ENCODE measurements at regions not wholly inside any gene's neighbourhood (a gene's known extent, or its start where the extent isn't known, plus 50 kb on each side); places are given as distances from the start of the nearest gene placed in this dataset.

DNA sequence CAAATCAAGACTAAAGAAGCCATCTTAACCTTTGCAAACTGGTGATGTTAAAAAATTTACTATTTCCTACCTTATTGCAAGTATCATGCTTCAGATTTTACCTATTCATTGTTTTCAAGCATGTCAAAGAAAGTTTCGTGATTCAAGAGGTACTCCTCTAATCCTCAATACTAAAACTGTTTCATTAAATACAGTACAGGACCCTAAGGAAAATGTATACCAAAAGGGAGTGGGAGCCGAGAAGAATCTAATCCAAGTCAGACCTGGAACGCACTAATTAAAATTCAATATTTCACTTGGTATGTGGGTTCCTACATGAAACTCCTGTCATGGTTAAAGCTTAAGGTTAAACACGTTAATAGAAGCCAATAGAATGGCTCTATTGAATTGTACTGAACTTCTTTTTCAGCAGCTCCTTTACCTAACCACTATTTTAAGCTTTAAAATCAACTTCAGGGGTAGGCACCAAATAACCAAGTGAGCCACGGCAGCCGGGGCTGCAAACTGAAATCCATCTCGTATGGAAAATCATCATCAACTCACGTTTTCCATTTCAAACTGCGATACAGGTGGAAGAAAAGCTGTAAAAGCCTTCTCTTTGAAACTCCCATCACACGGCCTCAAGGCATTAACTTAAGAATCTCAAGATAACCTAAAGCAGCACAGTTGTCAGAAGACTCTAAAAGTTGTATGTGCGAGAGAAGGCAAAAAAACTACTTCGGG, 188.8 kb downstream of the ZEB2 start:
- intact Hi-C loops (cut with DNase I; ENCODE audit: low total_unique reads): loop anchor here (5.0 kb wide), 1 partner anchor 186 kb away; no protein-coding TSS in a partner anchor
- no peak for DNase-seq
- peaks cover 0 to 5% (median 0%) of the 10 kb centered on the region in 6 donors for H3K36me3 ChIP-seq
- peak overlapping the region; percentile 43 to 94 (median 82) for H3K4me3 ChIP-seq
- no peaks in the 10 kb centered on the region for H3K9me3 ChIP-seq
- no peaks in the 10 kb centered on the region for H3K27me3 ChIP-seq (replicated peaks in 1 of 7)
- peaks cover 6 to 58% (median 27%) of the 10 kb centered on the region in 6 donors for H3K4me1 ChIP-seq
- H3K27ac ChIP-seq: peak overlapping the region; percentile 69 to 96 (median 94)
- TF ChIP-seq POLR2A (IDR thresholded peaks at IDR 0.05) (no peak), POLR2AphosphoS5 (IDR thresholded peaks at IDR 0.05) (no peak)
- TF ChIP-seq, protein P1, sequence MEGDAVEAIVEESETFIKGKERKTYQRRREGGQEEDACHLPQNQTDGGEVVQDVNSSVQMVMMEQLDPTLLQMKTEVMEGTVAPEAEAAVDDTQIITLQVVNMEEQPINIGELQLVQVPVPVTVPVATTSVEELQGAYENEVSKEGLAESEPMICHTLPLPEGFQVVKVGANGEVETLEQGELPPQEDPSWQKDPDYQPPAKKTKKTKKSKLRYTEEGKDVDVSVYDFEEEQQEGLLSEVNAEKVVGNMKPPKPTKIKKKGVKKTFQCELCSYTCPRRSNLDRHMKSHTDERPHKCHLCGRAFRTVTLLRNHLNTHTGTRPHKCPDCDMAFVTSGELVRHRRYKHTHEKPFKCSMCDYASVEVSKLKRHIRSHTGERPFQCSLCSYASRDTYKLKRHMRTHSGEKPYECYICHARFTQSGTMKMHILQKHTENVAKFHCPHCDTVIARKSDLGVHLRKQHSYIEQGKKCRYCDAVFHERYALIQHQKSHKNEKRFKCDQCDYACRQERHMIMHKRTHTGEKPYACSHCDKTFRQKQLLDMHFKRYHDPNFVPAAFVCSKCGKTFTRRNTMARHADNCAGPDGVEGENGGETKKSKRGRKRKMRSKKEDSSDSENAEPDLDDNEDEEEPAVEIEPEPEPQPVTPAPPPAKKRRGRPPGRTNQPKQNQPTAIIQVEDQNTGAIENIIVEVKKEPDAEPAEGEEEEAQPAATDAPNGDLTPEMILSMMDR (IDR thresholded peaks at IDR 0.05 in 8 of 11, conservative IDR thresholded peaks at IDR 0.05 in 3 of 11): no peak
- WGBS, 5 donors: 3 to 9% (median 5%) methylated on average over 12 of the region's 12 CpGs

DNA sequence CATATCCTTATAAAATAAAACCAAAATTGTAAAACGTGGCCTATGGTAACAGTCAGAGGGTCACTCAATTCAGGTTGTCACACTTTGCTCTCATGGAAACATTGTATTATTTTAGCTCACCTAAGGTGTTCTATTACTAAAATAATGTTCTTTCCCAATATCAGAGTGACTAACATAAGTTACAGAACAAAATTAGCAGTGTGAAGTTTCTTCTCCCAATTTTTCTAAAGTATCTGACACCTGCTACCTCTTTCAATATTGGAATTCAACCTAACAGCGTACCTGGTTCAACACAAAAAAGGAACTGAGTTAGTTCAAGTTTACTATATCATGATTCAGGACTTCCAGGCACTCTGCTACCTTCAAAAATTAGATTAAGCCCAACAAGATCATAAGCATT, 190.4 kb downstream of the ZEB2 start:
- Histone ChIP-seq H3K4me1 (peaks cover 14 to 74% (median 43%) of the 10 kb centered on the region in 6 donors), H3K9me3 (no peaks in the 10 kb centered on the region), H3K4me3 (peak overlapping the region in 1 of 8 donors; percentile 94), H3K27ac (peak overlapping the region in 1 of 8 donors; percentile 96), H3K27me3 (replicated peaks in 1 of 7) (no peaks in the 10 kb centered on the region), H3K36me3 (peaks cover 0 to 5% (median 0%) of the 10 kb centered on the region in 6 donors)
- DNase-seq: no peak
- intact Hi-C loops (cut with DNase I; ENCODE audit: low total_unique reads): no loop called here
- TF ChIP-seq POLR2A (IDR thresholded peaks at IDR 0.05) (no peak), POLR2AphosphoS5 (IDR thresholded peaks at IDR 0.05) (no peak)
- TF ChIP-seq, protein P1 (IDR thresholded peaks at IDR 0.05 in 8 of 11, conservative IDR thresholded peaks at IDR 0.05 in 3 of 11): no peak
- 89 to 96% (median 92%) methylated on average over 2 of the region's 2 CpGs for WGBS, 5 donors

DNA sequence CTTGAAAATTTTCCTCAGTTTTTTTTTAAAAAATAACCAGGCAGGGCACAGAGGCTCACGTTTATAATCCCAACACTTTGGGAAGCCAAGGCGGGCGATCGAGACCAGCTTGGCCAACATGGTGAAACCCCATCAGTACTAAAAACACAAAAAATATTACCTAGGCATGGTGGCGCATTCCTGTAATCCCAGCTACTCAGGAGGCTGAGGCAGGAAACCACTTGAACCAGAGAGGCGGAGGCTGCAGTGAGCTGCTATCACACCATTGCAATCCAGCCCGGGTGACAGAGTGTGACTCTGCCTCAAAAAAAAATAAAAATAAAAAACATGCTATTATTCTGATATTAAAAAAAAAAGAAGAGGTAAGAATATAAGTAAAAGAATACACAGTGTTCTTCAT, 191.0 kb downstream of the ZEB2 start:
- WGBS, 5 donors: 73 to 87% (median 86%) methylated on average over 7 of the region's 7 CpGs

DNA sequence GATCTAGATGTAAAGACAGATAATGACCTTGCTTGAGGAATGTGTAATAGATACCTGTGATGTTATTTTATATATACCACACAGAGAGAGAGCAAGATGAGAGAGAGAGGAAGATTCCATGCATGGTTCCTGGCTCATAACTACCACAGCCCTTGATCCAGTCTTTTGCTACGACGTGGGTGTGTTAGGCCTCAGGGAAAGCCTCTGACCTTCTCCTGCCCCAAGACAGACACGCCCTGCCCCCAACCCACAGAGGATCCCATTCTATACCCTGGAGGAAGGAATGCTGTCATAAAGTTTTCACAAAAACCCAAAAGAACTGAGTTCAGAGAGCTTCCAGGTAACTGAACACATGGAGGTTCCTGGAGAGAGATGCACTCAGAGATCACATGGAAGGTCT, 193.1 kb downstream of the ZEB2 start:
- TF ChIP-seq, protein P1 (IDR thresholded peaks at IDR 0.05 in 8 of 11, conservative IDR thresholded peaks at IDR 0.05 in 3 of 11): no peak
- no peak for TF ChIP-seq POLR2A (IDR thresholded peaks at IDR 0.05)
- no peak for TF ChIP-seq POLR2AphosphoS5 (IDR thresholded peaks at IDR 0.05)
- H3K27me3 ChIP-seq (replicated peaks in 1 of 7): no peaks in the 10 kb centered on the region
- DNase-seq: no peak
- no peaks in the 10 kb centered on the region for H3K9me3 ChIP-seq
- peak overlapping the region in 1 of 8 donors; percentile 5 for H3K27ac ChIP-seq
- peaks cover 0 to 5% (median 0%) of the 10 kb centered on the region in 6 donors for H3K36me3 ChIP-seq
- WGBS, 5 donors: 92 to 98% (median 94%) methylated on average over 3 of the region's 3 CpGs
- no peak overlapping the region for H3K4me3 ChIP-seq
- H3K4me1 ChIP-seq: peaks cover 16 to 81% (median 46%) of the 10 kb centered on the region in 6 donors
- intact Hi-C loops (cut with DNase I; ENCODE audit: low total_unique reads): no loop called here

More for the DNA sequence above, 191.0 kb downstream of the ZEB2 start:
- no peaks in the 10 kb centered on the region for H3K27me3 ChIP-seq (replicated peaks in 1 of 7)
- no peak for DNase-seq
- peak overlapping the region in 1 of 8 donors; percentile 6 for H3K4me3 ChIP-seq
- H3K4me1 ChIP-seq: peaks cover 20 to 80% (median 48%) of the 10 kb centered on the region in 6 donors
- no peaks in the 10 kb centered on the region for H3K9me3 ChIP-seq
- intact Hi-C loops (cut with DNase I; ENCODE audit: low total_unique reads): no loop called here
- H3K36me3 ChIP-seq: peaks cover 0 to 5% (median 0%) of the 10 kb centered on the region in 6 donors
- H3K27ac ChIP-seq: peak overlapping the region in 4 of 8 donors; percentile 11 to 96 (median 36)
- TF ChIP-seq POLR2AphosphoS5 (IDR thresholded peaks at IDR 0.05): no peak
- TF ChIP-seq POLR2A (IDR thresholded peaks at IDR 0.05): no peak
- TF ChIP-seq, protein P1 (IDR thresholded peaks at IDR 0.05 in 8 of 11, conservative IDR thresholded peaks at IDR 0.05 in 3 of 11): no peak

Measured in spleen (tissue), 11 donors.